PC-9 (cell line): ENCODE measurements at regions not wholly inside any gene's neighbourhood (a gene's known extent, or its start where the extent isn't known, plus 50 kb on each side); places are given as distances from the start of the nearest gene placed in this dataset.

Experiments used
- BruUV-seq: library from RNA; stranded (reverse); fragments of 400-500 nt; replicated peaks from 2 replicates; lab custom pipeline; 2021; lab: Mats Ljungman, UMichigan
- CTCF ChIA-PET: fragments of 300-600 bp; sonication (Branson Sonifier 250); formaldehyde crosslinking; loops from one replicate; lab custom pipeline; 2022; ENCODE audit warnings: antibody characterized with exemption; lab: Charles Lee
- POLR2A ChIA-PET: fragments of 300-600 bp; sonication (Branson Sonifier 250); formaldehyde crosslinking; loops from one replicate; lab custom pipeline; 2022; ENCODE audit warnings: antibody characterized with exemption; ENCODE audit not compliant: unreplicated experiment; lab: Charles Lee
- DNase-seq, 2 experiments: peaks; one replicate each; pipeline versions ENCODE4 v3.0.0 to v3.0.0-alpha.2; 2015 to 2022; ENCODE audit warnings: mixed read lengths in 1 of 2
- H2AFZ ChIP-seq: fragments of 200-600 bp; sonication (generic); 2 replicates; pipeline ENCODE4 v1.8.1; 2017; ENCODE audit warnings: antibody characterized with exemption
- H3F3A ChIP-seq: fragments of 200-600 bp; sonication (generic); 2 replicates; pipeline ENCODE4 v1.8.1; 2017; ENCODE audit warnings: antibody characterized with exemption, mild to moderate bottlenecking, low read depth; ENCODE audit not compliant: insufficient read depth
- H3K27ac ChIP-seq: fragments of 200-600 bp; sonication (generic); 2 replicates; pipeline ENCODE4 v1.6.1; 2016; ENCODE audit warnings: mixed run types
- H3K27me3 ChIP-seq: fragments of 200-600 bp; sonication (generic); 2 replicates; pipeline ENCODE4 v1.6.1; 2016; ENCODE audit warnings: low read depth, mixed run types; ENCODE audit not compliant: insufficient read depth
- H3K36me3 ChIP-seq: fragments of 200-600 bp; sonication (generic); 2 replicates; pipeline ENCODE4 v1.6.1; 2016; ENCODE audit warnings: low read depth, mixed run types
- H3K4me1 ChIP-seq: fragments of 200-600 bp; sonication (generic); replicated peaks from 2 replicates; pipeline ENCODE4 v1.6.1; 2016; ENCODE audit warnings: mixed run types; ENCODE audit not compliant: insufficient read depth
- H3K4me2 ChIP-seq: fragments of 200-600 bp; sonication (generic); 2 replicates; pipeline ENCODE4 v1.6.1; 2017; ENCODE audit warnings: mixed run types
- H3K4me3 ChIP-seq: fragments of 200-600 bp; sonication (generic); 2 replicates; pipeline ENCODE4 v1.6.1; 2016; ENCODE audit warnings: mixed run types
- H3K79me2 ChIP-seq: fragments of 200-600 bp; sonication (generic); 2 replicates; pipeline ENCODE4 v1.6.1; 2017; ENCODE audit warnings: low read depth, mixed run types
- H3K9me2 ChIP-seq: fragments of 200-600 bp; sonication (generic); 2 replicates; pipeline ENCODE4 v1.8.1; 2017; ENCODE audit warnings: mild to moderate bottlenecking; ENCODE audit not compliant: insufficient read depth
- H3K9me3 ChIP-seq: fragments of 200-600 bp; sonication (generic); 2 replicates; pipeline ENCODE4 v1.8.1; 2016; ENCODE audit warnings: low read depth; ENCODE audit not compliant: insufficient read depth
- H4K20me1 ChIP-seq: fragments of 200-600 bp; sonication (generic); 2 replicates; pipeline ENCODE4 v1.8.1; 2017; ENCODE audit not compliant: insufficient read depth
- EZH2 ChIP-seq: fragments of 200-600 bp; sonication (generic); IDR thresholded peaks from 2 replicates; pipeline ENCODE4 v1.8.0; 2017; ENCODE audit warnings: antibody characterized with exemption, low read depth
- intact Hi-C: fragments of 100-400 bp; cut with micrococcal nuclease; formaldehyde crosslinking; loops from one replicate; pipeline ENCODE4 v1.10.0; 2022; ENCODE audit not compliant: unreplicated experiment
- TF ChIP-seq, protein P1 (sequence below): fragments of 200-600 bp; sonication (generic); conservative IDR thresholded peaks from 2 replicates; pipeline ENCODE4 v1.6.1; 2017; ENCODE audit warnings: mixed run types, antibody characterized with exemption, mild to moderate bottlenecking, moderate library complexity

DNA sequence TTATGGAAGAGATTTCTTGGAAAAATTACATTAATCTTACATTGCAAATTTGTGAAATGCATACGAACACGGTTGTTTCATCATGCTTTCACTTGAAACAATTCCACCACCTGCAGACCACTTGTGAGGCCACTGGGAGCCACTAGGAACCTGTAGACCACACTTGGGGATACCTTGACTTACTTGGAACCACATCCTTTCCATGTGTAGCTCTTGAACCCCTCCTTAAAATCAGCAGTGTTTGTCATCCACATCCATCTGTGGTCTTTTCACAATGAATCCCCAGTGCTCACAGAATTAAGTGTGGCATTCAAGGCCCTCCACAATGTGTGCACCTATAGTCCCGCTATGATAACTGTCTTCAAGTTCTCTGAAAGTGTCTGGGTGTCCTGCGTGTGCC lies 350.9 kb downstream of the MYCN start:
- H4K20me1 ChIP-seq, result no peaks in the 10 kb centered on the region
- H3K9me2 ChIP-seq, result no peaks in the 10 kb centered on the region
- no peaks in the 10 kb centered on the region for H3F3A ChIP-seq
- no peaks in the 10 kb centered on the region for H3K9me3 ChIP-seq
- no peak for TF ChIP-seq EZH2
- TF ChIP-seq, protein P1, sequence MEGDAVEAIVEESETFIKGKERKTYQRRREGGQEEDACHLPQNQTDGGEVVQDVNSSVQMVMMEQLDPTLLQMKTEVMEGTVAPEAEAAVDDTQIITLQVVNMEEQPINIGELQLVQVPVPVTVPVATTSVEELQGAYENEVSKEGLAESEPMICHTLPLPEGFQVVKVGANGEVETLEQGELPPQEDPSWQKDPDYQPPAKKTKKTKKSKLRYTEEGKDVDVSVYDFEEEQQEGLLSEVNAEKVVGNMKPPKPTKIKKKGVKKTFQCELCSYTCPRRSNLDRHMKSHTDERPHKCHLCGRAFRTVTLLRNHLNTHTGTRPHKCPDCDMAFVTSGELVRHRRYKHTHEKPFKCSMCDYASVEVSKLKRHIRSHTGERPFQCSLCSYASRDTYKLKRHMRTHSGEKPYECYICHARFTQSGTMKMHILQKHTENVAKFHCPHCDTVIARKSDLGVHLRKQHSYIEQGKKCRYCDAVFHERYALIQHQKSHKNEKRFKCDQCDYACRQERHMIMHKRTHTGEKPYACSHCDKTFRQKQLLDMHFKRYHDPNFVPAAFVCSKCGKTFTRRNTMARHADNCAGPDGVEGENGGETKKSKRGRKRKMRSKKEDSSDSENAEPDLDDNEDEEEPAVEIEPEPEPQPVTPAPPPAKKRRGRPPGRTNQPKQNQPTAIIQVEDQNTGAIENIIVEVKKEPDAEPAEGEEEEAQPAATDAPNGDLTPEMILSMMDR, result no peak
- DNase-seq, result no peak
- intact Hi-C loops, result no loop called here
- H3K27ac ChIP-seq, result no peak overlapping the region
- no peak overlapping the region for H3K4me3 ChIP-seq
- POLR2A ChIA-PET, result no interaction called here
- H3K27me3 ChIP-seq, result peaks cover 47% of the 10 kb centered on the region; the same call in 1 of the 2 replicates
- H2AFZ ChIP-seq, result no peak overlapping the region
- no peak overlapping the region for H3K4me2 ChIP-seq
- BruUV-seq, result no TSS peak
- H3K4me1 ChIP-seq, result no peaks in the 10 kb centered on the region
- no peaks in the 10 kb centered on the region for H3K79me2 ChIP-seq
- H3K36me3 ChIP-seq, result no peaks in the 10 kb centered on the region
- CTCF ChIA-PET, result no interaction called here

DNA sequence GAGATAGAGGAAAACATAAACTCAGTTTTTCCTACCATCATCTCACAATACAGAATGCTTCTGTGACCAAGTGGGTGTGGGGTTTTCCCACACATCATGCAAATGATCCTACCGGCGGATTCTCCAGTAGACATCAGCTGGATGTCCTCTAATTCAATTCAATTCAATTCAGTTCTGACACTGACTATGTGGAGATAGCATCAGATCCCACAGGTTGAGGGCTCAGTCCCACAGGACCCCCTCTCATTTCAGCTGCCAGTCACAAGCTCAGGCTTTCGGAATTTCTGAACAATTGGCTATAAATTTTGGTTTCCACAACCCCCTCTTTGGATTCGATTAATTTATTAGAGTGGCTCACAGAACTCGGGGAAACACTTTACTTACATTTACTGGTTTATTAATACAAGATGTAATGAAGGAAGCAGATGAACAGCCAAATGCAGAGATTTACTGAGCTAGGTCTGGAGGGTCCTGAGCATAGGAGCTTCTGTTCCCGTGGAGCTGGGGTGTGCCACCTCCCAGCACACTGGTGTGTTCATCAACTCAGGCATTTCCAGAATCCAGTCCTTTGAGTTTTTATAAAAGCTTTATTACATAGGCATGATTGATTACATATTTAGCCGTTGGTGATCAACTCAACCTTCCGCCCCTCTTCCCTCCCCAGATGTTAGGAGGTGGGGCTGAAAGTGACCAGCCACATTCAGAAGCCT lies 350.1 kb downstream of the MYCN start:
- Histone ChIP-seq H3K9me2 (no peaks in the 10 kb centered on the region), H2AFZ (no peak overlapping the region), H3K27me3 (peaks cover 45% of the 10 kb centered on the region; the same call in 1 of the 2 replicates), H3K79me2 (no peaks in the 10 kb centered on the region), H3K27ac (no peak overlapping the region), H3K4me3 (no peak overlapping the region), H3K9me3 (no peaks in the 10 kb centered on the region), H3K4me1 (no peaks in the 10 kb centered on the region), H3K4me2 (no peak overlapping the region), H3K36me3 (no peaks in the 10 kb centered on the region), H3F3A (no peaks in the 10 kb centered on the region), H4K20me1 (no peaks in the 10 kb centered on the region)
- DNase-seq, result no peak
- ChIA-PET POLR2A (no interaction called here), CTCF (no interaction called here)
- BruUV-seq, result no TSS peak
- TF ChIP-seq, protein P1, result no peak
- TF ChIP-seq EZH2, result no peak
- intact Hi-C loops, result no loop called here

DNA sequence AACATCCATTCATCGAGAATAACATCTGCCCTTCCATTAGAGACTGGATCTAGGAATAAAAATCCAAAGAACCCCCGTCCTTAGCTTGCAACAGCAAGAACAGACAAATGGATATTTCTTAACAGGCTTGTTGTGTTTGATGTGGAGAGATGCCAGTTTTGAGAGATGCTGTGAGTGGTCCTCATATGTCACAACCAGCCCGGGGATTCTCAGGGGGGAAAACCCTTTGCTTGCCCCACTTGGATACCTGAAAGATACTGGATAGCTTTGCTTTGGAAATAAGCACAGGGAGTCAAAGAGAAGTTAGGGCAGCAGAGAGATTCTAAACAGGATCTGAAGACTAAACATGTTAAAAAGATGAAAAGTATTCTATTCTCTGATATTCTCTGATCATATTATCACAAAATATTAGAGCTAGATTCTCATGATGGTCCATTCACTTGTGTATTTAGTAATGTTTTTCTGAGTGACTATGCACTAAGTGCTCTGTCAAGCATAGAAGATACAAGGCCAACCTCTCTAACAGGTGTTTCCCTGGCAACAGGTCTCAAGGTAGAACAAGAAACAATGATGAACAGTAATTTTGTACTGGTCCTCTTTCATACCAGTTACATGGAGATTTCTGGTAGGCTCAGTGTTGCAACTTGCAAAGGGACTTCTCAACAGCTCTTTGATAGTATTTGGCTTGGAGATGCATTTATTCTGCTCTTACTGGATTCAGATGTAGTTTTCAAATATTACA lies 348.2 kb downstream of the MYCN start:
- Histone ChIP-seq H3K4me1 (no peaks in the 10 kb centered on the region), H3K36me3 (no peaks in the 10 kb centered on the region), H3K27me3 (peaks cover 46% of the 10 kb centered on the region), H3F3A (no peaks in the 10 kb centered on the region), H3K4me3 (no peak overlapping the region), H3K9me3 (no peaks in the 10 kb centered on the region), H3K79me2 (no peaks in the 10 kb centered on the region), H4K20me1 (no peaks in the 10 kb centered on the region), H3K4me2 (no peak overlapping the region), H3K27ac (no peak overlapping the region), H3K9me2 (no peaks in the 10 kb centered on the region), H2AFZ (no peak overlapping the region)
- no peak for DNase-seq
- ChIA-PET CTCF (no interaction called here), POLR2A (no interaction called here)
- no peak for TF ChIP-seq EZH2
- TF ChIP-seq, protein P1, result no peak
- BruUV-seq, result no TSS peak
- intact Hi-C loops, result no loop called here
